ENCODE measurements at regions not wholly inside any gene's neighbourhood (a gene's known extent, or its start where the extent isn't known, plus 50 kb on each side); places are given as distances from the start of the nearest gene placed in this dataset.

DNA sequence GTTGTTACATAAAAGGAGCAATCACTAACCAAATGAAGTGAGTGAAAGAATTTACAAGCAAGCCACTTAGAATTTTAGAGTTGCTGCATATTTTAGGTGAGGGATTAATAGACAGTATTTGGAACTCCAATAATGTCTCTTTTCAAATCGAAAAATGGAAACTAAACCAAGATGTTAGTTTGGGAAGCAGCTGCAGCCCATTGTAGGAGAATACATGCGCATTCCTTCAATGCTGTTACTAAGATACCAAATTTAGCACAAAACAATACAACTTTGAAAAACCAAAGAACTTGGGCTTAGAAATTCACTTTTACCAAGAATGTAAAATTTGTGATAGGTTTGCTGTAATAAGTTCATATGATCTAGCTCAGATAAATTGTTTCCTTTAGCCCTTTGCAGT, 411.8 kb upstream of the CDH6 start:
- H4K8ac ChIP-seq (replicated peaks; ENCODE audit: insufficient read length, low read depth, low read length): no peak overlapping the region
- no peaks in the 10 kb centered on the region for H3K27me3 ChIP-seq (ENCODE audit: insufficient read depth, low read length)
- H3K56ac ChIP-seq (ENCODE audit: insufficient read length, low read depth, low read length): no peak overlapping the region
- no peaks in the 10 kb centered on the region for H3K79me2 ChIP-seq (ENCODE audit: insufficient read depth, low read length)
- no peak overlapping the region for H3K4me2 ChIP-seq (ENCODE audit: insufficient read depth, insufficient read length, low read length)
- no peak overlapping the region for H2AFZ ChIP-seq (ENCODE audit: low read length)
- H2BK5ac ChIP-seq (ENCODE audit: insufficient read length, low read length): no peak overlapping the region
- DNase-seq: no peak
- Mint-ChIP-seq H3K27me3 (ENCODE audit: low read depth) (no peaks in the 10 kb centered on the region), H3K36me3 (ENCODE audit: insufficient read depth in 1 of 3, low read depth in 3 of 3) (peaks cover 0 to 14% (median 3%) of the 10 kb centered on the region in 3 experiments; a peak in 4 of 7 replicates), H3K4me1 (peaks cover 8 to 11% of the 10 kb centered on the region in 2 experiments), H3K27ac (no peak overlapping the region; a peak in 1 of 7 replicates), H3K9me3 (peaks cover 0 to 2% of the 10 kb centered on the region in 2 experiments; a peak in 1 of 5 replicates), H3K4me3 (no peak overlapping the region)
- no peak overlapping the region for H3T11ph ChIP-seq (ENCODE audit: low read length)
- no CpG with 5 or more reads among the region's 2 CpGs for WGBS (ENCODE audit: extremely low coverage, insufficient read length, low lambda C conversion rate)
- H3K14ac ChIP-seq (ENCODE audit: insufficient read depth, low read length): no peak overlapping the region
- no peak overlapping the region for H3K9ac ChIP-seq (ENCODE audit: extremely low read depth, insufficient read length, low read length)
- no peak overlapping the region for H4K91ac ChIP-seq (ENCODE audit: insufficient read length, low read depth, low read length)
- no peaks in the 10 kb centered on the region; the same call in 1 of the 2 replicates for H3K4me1 ChIP-seq (ENCODE audit: insufficient read depth, low read length)
- H2BK12ac ChIP-seq (ENCODE audit: insufficient read length, low read depth, low read length): no peak overlapping the region
- no peak for TF ChIP-seq CTCF (conservative IDR thresholded peaks at IDR 0.05)
- H3K4ac ChIP-seq (ENCODE audit: low read depth, low read length): no peak overlapping the region
- no peak overlapping the region for H4K5ac ChIP-seq (ENCODE audit: insufficient read length, low read depth, low read length)
- H2BK120ac ChIP-seq (ENCODE audit: low read depth, low read length, poor library complexity, severe bottlenecking): no peak overlapping the region
- no peak overlapping the region for H3K23ac ChIP-seq (ENCODE audit: insufficient read length, low read depth, low read length)
- H3K18ac ChIP-seq (ENCODE audit: insufficient read length, low read depth, low read length): no peak overlapping the region
- no peak overlapping the region for H2AK5ac ChIP-seq (ENCODE audit: insufficient read length, low read length)
- no peaks in the 10 kb centered on the region for H3K9me3 ChIP-seq (ENCODE audit: control insufficient read depth, low read depth, low read length)
- H3K27ac ChIP-seq (ENCODE audit: insufficient read length, low read depth, low read length): no peak overlapping the region
- no peaks in the 10 kb centered on the region for H3K79me1 ChIP-seq (ENCODE audit: insufficient read depth, low read depth, low read length, poor library complexity, severe bottlenecking)
- no peak overlapping the region for H2BK20ac ChIP-seq (ENCODE audit: low read depth, low read length, poor library complexity, severe bottlenecking)
- H2BK15ac ChIP-seq (ENCODE audit: low read depth, low read length): no peak overlapping the region
- no peaks in the 10 kb centered on the region for H4K20me1 ChIP-seq (ENCODE audit: control insufficient read depth, insufficient read depth, insufficient read length)
- no peaks in the 10 kb centered on the region for H3K23me2 ChIP-seq (ENCODE audit: insufficient read length, low read depth, low read length, poor library complexity, severe bottlenecking)

Data from H9 (cell line).